Parathyroid adenoma (tissue), 2 donors: ENCODE measurements at regions not wholly inside any gene's neighbourhood (a gene's known extent, or its start where the extent isn't known, plus 50 kb on each side); places are given as distances from the start of the nearest gene placed in this dataset.

Source experiments
- H2AFZ ChIP-seq: fragments of 300-600 bp; sonication (generic); one replicate; pipeline ENCODE4 v1.7.0; 2017; ENCODE audit warnings: antibody characterized with exemption, mild to moderate bottlenecking
- H3K27ac ChIP-seq: fragments of 300-600 bp; sonication (generic); one replicate; pipeline ENCODE4 v1.7.0; 2017
- H3K27me3 ChIP-seq: fragments of 300-600 bp; sonication (generic); one replicate; pipeline ENCODE4 v1.7.0; 2017; ENCODE audit warnings: low read length; ENCODE audit not compliant: control insufficient read depth, insufficient read depth
- H3K36me3 ChIP-seq: fragments of 300-600 bp; sonication (generic); one replicate; pipeline ENCODE4 v1.7.0; 2017; ENCODE audit warnings: low read length; ENCODE audit not compliant: control insufficient read depth, insufficient read depth
- H3K4me1 ChIP-seq: fragments of 300-600 bp; sonication (generic); one replicate; pipeline ENCODE4 v1.7.0; 2017; ENCODE audit warnings: control low read depth
- H3K4me2 ChIP-seq: fragments of 300-600 bp; sonication (generic); one replicate; pipeline ENCODE4 v1.7.0; 2017; ENCODE audit warnings: low read length
- H3K4me3 ChIP-seq: fragments of 300-600 bp; sonication (generic); one replicate; pipeline ENCODE4 v1.7.0; 2017; ENCODE audit warnings: low read depth, low read length
- H3K79me2 ChIP-seq: fragments of 300-600 bp; sonication (generic); one replicate; pipeline ENCODE4 v1.7.0; 2017; ENCODE audit warnings: control low read depth
- H3K9ac ChIP-seq: fragments of 300-600 bp; sonication (generic); one replicate; pipeline ENCODE4 v1.7.0; 2017; ENCODE audit warnings: mild to moderate bottlenecking
- H3K9me3 ChIP-seq: fragments of 300-600 bp; sonication (generic); one replicate; pipeline ENCODE4 v1.7.0; 2017; ENCODE audit warnings: low read length; ENCODE audit not compliant: control insufficient read depth
- CTCF ChIP-seq: fragments of 300-600 bp; sonication (generic); IDR thresholded peaks from one replicate; pipeline ENCODE4 v1.7.0; 2017; ENCODE audit warnings: antibody characterized with exemption, mild to moderate bottlenecking
- donor health status: primary hyperparathyroidism.

- no peak overlapping the region for H3K4me2 ChIP-seq
- H3K4me1 ChIP-seq: no peaks in the 10 kb centered on the region
- no peaks in the 10 kb centered on the region for H3K36me3 ChIP-seq
- no peaks in the 10 kb centered on the region for H3K9me3 ChIP-seq
- no peaks in the 10 kb centered on the region for H3K27me3 ChIP-seq
- no peak for TF ChIP-seq CTCF
- no peak overlapping the region for H3K4me3 ChIP-seq
- H3K27ac ChIP-seq: no peak overlapping the region
- no peaks in the 10 kb centered on the region for H3K79me2 ChIP-seq
- H3K9ac ChIP-seq: no peak overlapping the region
- no peak overlapping the region for H2AFZ ChIP-seq
Measured at GRCh38 chr22:47842119-47842518, 1079.7 kb downstream of the TBC1D22A start.

- Histone ChIP-seq H3K27me3 (no peaks in the 10 kb centered on the region), H3K79me2 (no peaks in the 10 kb centered on the region), H3K9me3 (no peaks in the 10 kb centered on the region), H3K27ac (no peak overlapping the region), H3K36me3 (no peaks in the 10 kb centered on the region), H3K4me1 (no peaks in the 10 kb centered on the region), H2AFZ (no peak overlapping the region), H3K9ac (no peak overlapping the region), H3K4me3 (no peak overlapping the region), H3K4me2 (no peak overlapping the region)
- no peak for TF ChIP-seq CTCF
Measured at GRCh38 chr22:47841156-47841555, 1078.7 kb downstream of the TBC1D22A start.

DNA sequence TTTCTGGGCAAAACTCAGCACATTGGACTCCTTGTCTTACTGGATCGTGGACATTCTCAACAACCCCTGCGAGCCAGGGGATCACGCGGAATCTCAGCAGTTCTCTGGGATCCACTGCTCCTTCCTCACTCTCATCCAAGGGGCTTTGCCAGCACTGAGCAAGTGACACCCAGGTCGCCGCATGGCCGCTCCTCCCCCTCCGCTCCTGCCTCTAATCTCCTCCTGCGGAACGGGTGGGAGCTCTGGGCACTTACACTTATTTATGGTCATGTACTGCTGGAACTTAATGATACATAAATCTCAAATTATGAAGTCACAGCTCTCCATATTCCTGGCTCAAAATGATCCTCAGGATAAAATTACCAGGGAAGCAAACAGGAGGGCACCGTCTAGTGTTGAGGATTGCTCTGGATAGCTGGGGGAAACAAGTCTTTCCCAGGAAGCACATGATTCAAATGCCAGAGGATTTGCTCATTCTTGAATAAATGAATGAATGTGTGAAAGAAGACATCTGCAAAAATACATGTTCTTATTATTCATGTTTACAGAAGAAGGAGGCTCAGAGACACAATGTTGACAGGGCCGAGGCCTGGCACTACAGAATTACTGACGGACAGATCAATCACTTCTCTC lies 1077.3 kb downstream of the TBC1D22A start:
- Histone ChIP-seq H3K9me3 (no peaks in the 10 kb centered on the region), H3K4me3 (no peak overlapping the region), H3K27ac (no peak overlapping the region), H2AFZ (no peak overlapping the region), H3K36me3 (no peaks in the 10 kb centered on the region), H3K9ac (no peak overlapping the region), H3K79me2 (no peaks in the 10 kb centered on the region), H3K4me1 (no peaks in the 10 kb centered on the region), H3K27me3 (no peaks in the 10 kb centered on the region), H3K4me2 (no peak overlapping the region)
- no peak for TF ChIP-seq CTCF

DNA sequence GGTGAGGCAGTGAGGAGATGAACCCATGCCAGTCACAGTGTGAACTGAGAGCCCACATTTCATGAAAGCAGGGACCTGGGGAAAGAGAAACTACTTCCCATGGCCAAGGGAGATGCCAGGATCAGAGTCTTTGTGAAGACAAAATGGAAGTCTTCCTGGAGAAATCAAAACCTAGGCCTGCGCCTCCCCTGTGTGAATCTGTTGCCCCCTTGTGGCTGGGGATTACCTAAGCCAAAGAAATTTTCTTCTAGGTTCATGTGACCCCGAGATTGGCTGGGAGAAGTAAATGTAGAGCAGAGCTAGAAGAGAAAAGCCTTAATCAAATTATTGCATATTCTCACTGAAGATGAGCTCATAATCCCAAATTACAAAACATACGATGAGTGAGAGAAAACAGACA lies 1075.3 kb downstream of the TBC1D22A start:
- Histone ChIP-seq H2AFZ (no peak overlapping the region), H3K79me2 (no peaks in the 10 kb centered on the region), H3K4me1 (no peaks in the 10 kb centered on the region), H3K9me3 (no peaks in the 10 kb centered on the region), H3K36me3 (no peaks in the 10 kb centered on the region), H3K27me3 (no peaks in the 10 kb centered on the region), H3K27ac (no peak overlapping the region), H3K4me2 (no peak overlapping the region), H3K4me3 (no peak overlapping the region), H3K9ac (no peak overlapping the region)
- peak; percentile 35 for TF ChIP-seq CTCF

- H3K4me2 ChIP-seq: no peak overlapping the region
- H3K9me3 ChIP-seq: no peaks in the 10 kb centered on the region
- TF ChIP-seq CTCF: no peak
- H3K27me3 ChIP-seq: no peaks in the 10 kb centered on the region
- H3K9ac ChIP-seq: no peak overlapping the region
- H3K79me2 ChIP-seq: no peaks in the 10 kb centered on the region
- H3K27ac ChIP-seq: no peak overlapping the region
- no peaks in the 10 kb centered on the region for H3K4me1 ChIP-seq
- no peak overlapping the region for H3K4me3 ChIP-seq
- no peaks in the 10 kb centered on the region for H3K36me3 ChIP-seq
- H2AFZ ChIP-seq: no peak overlapping the region
Measured at GRCh38 chr22:47836957-47837356, 1074.5 kb downstream of the TBC1D22A start.
